GM18870 (cell line): ENCODE measurements at regions not wholly inside any gene's neighbourhood (a gene's known extent, or its start where the extent isn't known, plus 50 kb on each side); places are given as distances from the start of the nearest gene placed in this dataset.
A peak's percentile ranks its signal among the peaks of the same experiment; 100 is the strongest.
"Not testable (repeated sequence)": the region's sequence is repeated elsewhere in the genome, so short reads cannot be mapped to it uniquely, and the experiment has no call there.

Experiments
- ATAC-seq: cut with Tn5 transposase; IDR thresholded peaks from one replicate; pipeline ENCODE4 v1.9.1; 2021; ENCODE audit warnings: moderate library complexity; ENCODE audit not compliant: unreplicated experiment

GRCh38 chr4:14918336-14918735, 83.9 kb upstream of the CPEB2 start:
- no peak for ATAC-seq

- no peak for ATAC-seq
Measured at GRCh38 chr4:14919785-14920184, 82.5 kb upstream of the CPEB2 start.

- no peak for ATAC-seq
Measured at GRCh38 chr4:14920237-14920636, 82.0 kb upstream of the CPEB2 start.

- no peak for ATAC-seq
Measured at GRCh38 chr4:14920759-14921320, 81.4 kb upstream of the CPEB2 start.

- ATAC-seq = not testable (repeated sequence)
Measured at GRCh38 chr4:14921781-14922180, 80.5 kb upstream of the CPEB2 start.

GRCh38 chr4:14924076-14924811, 78.0 kb upstream of the CPEB2 start:
- no peak for ATAC-seq

GRCh38 chr4:14924812-14925344, 77.4 kb upstream of the CPEB2 start:
- no peak for ATAC-seq

- no peak for ATAC-seq
Measured at GRCh38 chr4:14925471-14925870, 76.8 kb upstream of the CPEB2 start.

GRCh38 chr4:14926368-14926767, 75.9 kb upstream of the CPEB2 start:
- ATAC-seq = no peak

GRCh38 chr4:14928035-14928434, 74.2 kb upstream of the CPEB2 start:
- no peak for ATAC-seq

- ATAC-seq = no peak
Measured at GRCh38 chr4:14929669-14930068, 72.6 kb upstream of the CPEB2 start.

- no peak for ATAC-seq
Measured at GRCh38 chr4:14934704-14935390, 67.4 kb upstream of the CPEB2 start.

GRCh38 chr4:14943749-14944148, 58.5 kb upstream of the CPEB2 start:
- no peak for ATAC-seq

GRCh38 chr4:14952352-14952751, 49.9 kb upstream of the CPEB2 start:
- ATAC-seq = peak; percentile 68
